Embryonic facial prominence (tissue), 1 donor: ENCODE measurements at regions not wholly inside any gene's neighbourhood (a gene's known extent, or its start where the extent isn't known, plus 50 kb on each side); places are given as distances from the start of the nearest gene placed in this dataset.

Experiments used
- DNase-seq: peaks from one replicate; pipeline ENCODE4 v3.0.0-alpha.2; 2016; ENCODE audit errors: extremely low spot score

- no peak for DNase-seq
These were observed 123.9 kb upstream of the COL1A2 start for GRCh38 chr7:94270772-94271171.

DNA sequence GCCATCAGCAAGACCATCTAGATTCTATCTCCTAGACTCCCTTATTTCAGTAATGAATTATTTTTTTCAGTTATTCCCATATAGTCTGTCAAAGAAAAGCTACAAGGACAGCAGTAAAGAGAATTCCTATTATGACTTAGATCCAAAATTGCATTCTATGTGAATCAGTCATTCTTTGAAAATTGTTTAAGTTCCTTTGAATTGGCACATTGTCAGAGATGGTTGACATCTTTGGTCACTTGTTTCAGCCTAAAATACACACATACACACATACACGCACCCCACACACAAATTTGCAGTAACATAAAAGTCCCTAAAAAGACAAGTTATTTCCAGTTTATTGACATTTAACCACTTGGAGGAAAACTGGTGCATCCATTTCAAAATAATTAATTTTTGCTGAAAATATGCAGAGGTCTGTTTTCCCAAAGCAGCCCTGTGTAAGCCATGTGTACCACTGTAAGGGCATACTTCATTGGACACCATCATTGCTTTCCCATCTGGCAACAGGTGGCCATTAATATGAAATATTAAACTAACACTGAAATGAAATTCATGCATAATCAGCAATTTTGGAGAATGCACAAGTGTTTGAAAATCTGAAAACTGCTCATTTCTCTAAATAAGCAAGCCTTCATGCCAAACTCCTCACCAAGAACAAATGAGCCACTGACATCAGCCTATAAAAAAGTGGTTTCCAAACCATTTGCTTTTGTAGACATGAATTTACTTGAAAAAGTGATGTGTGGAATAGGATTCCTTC, 121.7 kb upstream of the COL1A2 start:
- no peak for DNase-seq

GRCh38 chr7:94274828-94275227, 119.9 kb upstream of the COL1A2 start:
- DNase-seq: no peak

DNA sequence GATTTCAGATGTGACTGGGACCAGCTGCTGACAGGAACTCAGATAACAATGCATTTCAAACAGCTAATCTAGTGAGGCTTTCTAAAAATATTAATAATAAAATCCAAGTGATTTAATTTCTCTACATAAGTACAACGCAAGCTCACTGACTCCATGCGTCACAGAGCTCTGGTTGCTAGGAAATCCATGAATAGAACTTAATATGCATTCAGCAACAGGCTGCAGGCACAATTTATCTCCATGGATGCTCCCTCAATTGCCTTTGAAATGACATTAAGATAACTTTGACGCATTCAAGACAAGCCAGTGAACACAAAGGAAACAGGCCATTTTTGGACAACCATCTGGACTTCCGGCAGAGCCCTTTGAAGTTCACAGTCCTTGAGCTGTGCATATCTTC, 118.7 kb upstream of the COL1A2 start:
- no peak for DNase-seq

DNA sequence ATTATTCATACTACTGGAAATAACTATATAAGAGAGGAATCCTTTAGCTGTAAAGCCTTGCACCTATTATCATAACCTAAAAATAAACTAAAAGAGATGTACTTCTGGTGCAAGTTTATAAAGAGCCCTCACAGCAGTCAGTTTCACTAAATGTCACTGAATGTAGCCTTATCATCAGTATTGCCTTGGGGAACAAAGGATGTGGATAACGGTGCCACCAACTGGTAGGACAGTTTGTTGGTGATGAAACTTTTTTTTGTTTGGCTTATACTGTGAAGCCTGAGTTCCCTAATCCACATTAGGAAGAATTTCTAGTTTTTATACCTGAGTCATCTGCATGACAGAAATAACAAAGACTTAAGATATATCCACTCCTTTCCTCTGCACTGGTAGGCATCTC, 117.9 kb upstream of the COL1A2 start:
- no peak for DNase-seq

GRCh38 chr7:94277236-94277635, 117.5 kb upstream of the COL1A2 start:
- no peak for DNase-seq

GRCh38 chr7:94280851-94281250, 113.8 kb upstream of the COL1A2 start:
- DNase-seq: no peak

DNA sequence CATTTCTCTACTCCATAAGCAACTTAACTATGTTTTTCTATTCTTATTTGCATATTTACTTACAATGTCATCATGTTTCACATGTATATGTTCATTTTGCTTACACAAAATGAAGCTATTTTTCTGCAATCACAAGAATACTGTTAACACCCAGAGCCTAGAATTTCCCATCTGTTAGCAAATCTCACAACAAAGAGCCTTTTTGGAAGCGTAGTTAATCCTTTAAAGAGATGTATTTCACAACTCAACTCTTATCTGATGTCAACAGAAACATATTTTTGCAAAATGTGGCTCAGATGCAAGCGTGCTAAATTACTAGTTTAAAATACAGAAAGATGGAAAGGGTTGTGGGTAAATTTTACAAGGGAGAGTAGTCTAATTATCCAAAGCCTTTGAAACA, 110.6 kb upstream of the COL1A2 start:
- no peak for DNase-seq

DNA sequence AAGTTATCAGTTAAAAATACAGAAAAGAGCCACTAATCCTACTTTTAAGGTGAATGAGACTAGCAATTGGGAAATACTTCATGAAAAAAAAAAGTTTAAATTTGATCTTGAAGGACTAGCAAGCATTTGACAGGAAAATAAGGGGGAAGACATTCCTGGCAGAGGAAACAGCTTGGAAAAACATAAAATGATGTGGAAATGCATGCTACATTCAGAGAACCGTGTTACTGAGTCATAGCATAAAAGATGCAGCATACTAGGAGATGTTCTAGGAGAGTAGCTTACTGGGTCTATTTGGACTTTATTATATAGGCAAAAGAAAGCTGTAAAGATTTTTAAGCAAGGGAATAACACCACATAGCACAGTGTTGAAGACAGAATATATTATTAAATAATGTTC, 108.6 kb upstream of the COL1A2 start:
- DNase-seq: no peak

- no peak for DNase-seq
These were observed 106.6 kb upstream of the COL1A2 start for GRCh38 chr7:94288096-94288495.

DNA sequence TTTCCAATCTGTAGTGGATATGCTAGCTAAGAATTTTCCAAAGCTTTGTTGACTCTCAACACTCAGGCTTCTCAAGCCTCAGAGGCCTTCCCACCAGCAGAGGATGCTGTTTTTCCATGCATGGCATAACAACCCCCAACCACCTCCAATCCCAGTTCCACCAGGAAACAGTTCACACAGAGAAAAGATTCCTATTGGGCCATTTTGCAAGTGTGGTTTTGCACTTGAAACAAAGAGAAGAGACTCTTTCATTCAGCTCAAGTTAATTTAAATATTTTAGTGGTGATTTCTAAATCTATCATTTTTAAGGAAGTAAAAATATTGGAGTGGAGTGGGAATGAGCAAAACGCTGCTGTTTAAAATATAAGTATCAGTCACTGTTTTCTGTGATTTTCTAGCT, 105.6 kb upstream of the COL1A2 start:
- DNase-seq: peak; percentile 65

DNA sequence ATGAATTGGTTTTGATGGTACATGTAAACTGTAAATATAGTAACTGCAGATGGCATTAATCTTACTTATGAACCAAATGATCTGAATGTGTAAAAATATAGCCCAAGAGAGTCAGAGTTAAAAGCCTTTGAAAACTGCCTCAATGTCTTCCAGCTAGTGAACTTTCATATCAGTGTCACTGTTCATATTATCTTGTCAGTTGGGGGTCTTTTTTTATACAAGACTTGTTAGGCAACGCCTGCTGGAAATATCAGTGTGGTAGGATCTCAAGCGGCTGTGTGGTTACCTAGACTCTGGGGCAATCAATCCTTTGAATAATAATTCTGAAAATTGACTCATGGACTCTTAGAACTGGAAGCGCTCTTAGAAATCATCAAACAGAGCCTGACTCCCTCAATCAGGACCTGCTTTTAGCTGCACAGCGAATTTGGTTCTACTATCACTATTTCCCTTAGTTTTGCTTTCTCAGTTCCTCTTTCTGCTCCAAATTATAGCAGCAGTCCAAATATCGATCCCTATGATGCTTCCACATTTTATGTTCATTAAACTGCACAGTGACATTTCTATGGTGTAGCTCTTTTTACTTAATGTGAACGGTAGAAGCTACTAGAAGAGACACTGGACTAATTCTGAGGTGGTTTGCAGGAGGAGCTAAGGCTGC, 100.1 kb upstream of the COL1A2 start:
- no peak for DNase-seq

DNA sequence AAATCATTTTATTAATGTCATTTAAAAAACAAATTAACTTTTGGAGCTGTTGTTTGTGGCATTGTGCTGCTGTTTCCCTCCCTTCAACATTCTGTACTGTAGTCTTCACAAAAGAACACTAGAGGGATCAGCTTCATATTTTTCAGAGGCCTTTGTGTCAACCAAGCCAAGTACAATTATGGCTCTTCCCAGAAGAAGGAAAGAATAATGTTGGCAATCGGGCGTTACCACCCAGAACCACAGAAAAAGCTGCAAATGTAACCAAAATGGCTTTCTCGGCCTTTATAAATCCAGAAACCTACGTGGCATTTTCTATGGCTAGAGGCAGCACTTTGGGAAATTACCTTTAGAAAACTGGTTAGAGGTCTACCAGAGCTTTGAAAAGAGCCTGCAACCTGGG, 98.8 kb upstream of the COL1A2 start:
- DNase-seq: peak; percentile 90

GRCh38 chr7:94296881-94297280, 97.8 kb upstream of the COL1A2 start:
- DNase-seq: no peak

GRCh38 chr7:94297397-94297838, 97.3 kb upstream of the COL1A2 start:
- no peak for DNase-seq

- DNase-seq: no peak
These were observed 95.8 kb upstream of the COL1A2 start for GRCh38 chr7:94298943-94299342.

DNA sequence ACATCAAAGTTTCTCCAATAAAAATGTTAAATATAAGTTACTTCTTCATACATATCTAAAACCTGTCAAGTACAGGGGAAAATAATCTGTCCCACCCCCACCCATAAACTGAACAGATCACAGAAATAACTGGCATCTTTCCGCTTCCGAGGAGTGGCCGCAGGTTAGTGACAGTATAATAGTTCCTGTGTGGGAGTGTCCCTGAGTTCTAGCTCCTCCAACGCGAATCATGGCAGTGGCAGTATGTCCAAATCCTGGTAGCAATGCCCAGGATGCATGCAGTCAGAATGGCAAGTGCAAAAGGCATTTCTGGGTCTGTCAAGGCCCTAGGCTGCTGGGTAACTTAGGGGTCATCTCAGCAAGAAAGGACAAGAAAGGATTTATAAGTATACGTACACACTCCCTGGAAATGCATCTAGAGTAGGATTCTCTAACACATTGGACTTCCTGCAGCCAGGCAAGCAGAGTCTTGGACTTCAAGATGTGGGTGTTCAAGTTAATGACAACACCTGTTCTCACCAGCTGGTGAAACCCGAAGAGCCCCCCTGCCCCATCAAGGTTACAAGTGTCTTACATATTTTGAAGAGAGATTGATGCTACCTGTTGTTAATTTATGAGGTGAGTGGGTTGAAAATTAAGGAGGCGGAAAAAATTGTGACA, 94.4 kb upstream of the COL1A2 start:
- DNase-seq: no peak

DNA sequence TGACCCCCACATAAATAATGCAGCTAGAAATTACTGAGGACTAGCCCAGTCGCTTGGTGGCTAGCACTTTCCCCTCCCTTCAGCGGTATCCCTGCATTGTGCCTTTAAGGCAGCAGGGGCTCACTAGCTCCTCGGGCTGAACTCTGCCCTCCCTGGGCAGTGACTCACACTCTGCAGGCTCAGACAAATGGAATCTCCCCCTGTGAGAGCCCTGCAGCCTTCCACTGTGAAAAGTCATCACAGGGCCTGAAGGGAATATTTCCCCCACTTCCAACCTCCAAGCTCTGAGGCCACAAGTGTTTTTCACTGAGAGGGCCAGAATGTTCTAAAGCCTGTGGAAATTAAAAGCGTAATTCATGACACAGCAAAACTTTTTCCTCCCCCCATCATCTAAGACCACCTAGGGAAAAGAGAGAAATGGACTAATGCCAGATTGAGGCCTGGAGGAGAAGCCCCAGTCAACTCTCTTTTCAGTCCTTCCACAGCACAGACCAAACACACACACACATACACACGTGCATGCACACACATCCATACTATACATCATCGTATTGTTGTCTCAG, 93.6 kb upstream of the COL1A2 start:
- no peak for DNase-seq

DNA sequence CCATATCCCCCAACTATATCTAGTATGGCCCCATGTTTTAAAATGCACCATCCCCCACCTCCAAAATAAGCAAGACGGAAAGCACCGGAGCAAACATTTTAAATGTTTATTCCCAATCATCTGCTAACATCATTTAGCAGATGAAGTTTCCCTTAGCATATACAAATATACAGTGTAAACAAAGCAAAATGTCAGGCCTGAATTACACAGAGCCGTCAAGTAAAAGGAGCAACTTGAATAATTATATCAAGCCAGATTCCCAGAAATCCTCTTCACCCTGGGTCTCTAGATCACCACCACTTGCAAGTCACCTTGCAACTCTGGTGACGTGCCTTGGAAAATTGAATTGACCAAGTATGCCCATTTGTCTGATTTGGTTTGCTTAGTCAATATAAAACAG, 91.6 kb upstream of the COL1A2 start:
- DNase-seq: no peak

GRCh38 chr7:94303695-94304094, 91.0 kb upstream of the COL1A2 start:
- DNase-seq: peak; percentile 91

DNA sequence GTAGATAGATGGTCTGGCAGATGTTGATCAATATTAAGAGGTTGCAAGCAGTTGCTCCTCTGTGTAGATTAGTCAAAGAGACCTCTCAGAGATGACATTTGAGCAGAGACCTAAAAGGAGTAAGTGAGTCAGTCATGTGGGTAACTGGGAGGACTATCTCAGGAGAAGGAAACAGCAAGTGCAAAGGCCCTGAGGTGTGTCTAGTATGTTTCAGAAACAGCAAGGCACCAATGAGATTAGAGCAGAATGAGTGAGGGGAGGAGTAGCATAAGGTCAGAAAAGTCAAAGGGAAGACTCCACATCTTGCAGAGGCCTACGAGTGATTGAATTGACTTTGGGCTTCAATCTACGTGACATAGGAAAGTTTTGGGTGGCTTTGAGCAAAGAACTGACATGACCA, 89.8 kb upstream of the COL1A2 start:
- DNase-seq: no peak

DNA sequence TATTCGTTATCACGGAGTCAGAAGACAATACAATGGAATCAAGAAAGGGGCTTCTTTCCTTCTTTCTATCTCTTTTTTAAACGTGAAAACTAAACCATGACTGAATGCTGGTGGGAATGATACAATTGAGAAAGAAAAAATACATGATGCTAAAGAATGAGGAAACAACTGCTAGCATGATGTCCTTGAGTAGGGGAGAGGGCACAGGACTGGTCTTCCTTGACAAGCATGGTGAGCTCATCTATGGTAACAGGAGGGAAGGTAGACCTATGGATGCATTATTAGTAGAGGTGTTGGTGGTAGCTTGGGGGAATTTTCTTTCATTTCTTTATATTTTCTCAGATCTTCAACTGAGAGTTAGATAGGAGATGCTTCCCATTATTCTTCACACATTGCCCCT, 88.9 kb upstream of the COL1A2 start:
- no peak for DNase-seq
